ENCODE measurements at regions not wholly inside any gene's neighbourhood (a gene's known extent, or its start where the extent isn't known, plus 50 kb on each side); places are given as distances from the start of the nearest gene placed in this dataset.
"Not testable (repeated sequence)": the region's sequence is repeated elsewhere in the genome, so short reads cannot be mapped to it uniquely, and the experiment has no call there.

DNA sequence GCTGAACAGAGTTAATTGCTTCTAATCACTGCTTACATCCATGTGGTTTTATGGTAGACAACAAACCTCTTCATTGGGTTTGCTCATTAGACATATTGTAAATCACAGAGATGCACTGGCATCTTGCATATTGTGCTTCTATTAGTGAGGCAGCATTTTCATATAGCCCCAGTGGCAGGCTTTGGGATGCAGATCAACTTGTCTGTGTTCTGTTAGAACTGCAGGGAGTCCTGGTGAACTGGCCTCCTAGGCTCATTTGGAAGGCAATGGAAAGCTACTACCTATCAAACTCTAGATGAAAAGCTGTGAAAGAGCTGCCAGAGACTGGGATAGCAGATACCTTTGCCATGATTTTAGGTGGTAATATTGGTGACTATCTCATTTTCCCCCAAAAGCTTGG lies 108.8 kb downstream of the NAA11 start:
- DNase-seq (ENCODE audit: low spot score): no peak

DNA sequence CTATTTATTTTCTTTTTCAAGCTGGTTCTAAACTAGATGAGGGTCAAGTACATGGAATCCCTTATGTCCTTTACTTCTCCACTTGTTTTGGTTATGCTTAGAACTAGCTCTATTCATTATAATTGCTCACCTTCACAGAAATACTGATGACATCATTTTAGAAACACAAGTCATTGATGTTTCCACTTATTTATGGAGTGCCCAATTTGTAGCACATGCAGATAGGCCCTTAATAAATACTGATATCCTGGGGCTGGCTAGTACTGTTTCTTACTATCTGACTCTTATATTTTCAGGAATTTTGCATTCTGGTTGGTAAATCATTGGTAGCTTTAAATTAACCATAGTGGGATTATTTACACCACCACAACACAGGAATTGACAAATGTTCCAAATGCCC lies 112.2 kb downstream of the NAA11 start:
- DNase-seq (ENCODE audit: low spot score): no peak

DNA sequence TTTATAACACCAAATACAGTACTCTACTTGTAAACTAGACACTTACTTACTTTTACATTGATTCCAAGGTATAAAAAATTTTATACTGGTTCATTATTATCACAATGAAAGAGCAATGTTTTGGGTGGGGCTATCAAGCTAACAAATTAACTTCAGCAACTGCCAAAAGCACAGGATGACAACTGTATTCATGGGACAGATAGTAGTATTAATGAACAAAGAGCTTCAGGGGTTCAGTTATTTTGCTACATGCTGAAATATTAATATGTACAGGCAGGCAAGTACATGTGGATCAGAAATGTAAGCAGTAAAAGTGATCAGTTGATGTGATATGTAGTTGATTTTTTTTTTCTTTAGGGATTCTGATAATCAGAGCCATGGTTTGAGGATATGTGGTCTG lies 112.9 kb downstream of the NAA11 start:
- DNase-seq (ENCODE audit: low spot score): no peak

DNA sequence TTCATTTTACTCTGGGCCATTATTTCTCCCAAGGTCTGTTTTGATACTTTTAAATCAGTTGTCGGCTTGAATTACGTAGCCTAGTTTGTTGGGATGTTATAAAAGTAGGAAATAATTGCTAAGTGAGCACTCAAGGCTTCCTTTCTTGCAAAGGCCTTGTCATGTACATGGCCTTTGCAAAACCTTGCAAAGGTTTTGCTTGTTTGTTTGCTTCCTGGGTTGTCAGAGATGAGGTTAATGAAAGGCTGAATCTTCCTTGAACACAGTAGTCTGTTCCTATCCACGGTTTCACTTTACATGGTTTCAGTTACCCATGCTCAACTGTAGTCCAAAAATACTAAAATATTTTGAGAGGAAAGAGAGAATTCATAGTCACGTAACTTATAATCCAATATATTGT lies 113.5 kb downstream of the NAA11 start:
- no peak for DNase-seq (ENCODE audit: low spot score)

DNA sequence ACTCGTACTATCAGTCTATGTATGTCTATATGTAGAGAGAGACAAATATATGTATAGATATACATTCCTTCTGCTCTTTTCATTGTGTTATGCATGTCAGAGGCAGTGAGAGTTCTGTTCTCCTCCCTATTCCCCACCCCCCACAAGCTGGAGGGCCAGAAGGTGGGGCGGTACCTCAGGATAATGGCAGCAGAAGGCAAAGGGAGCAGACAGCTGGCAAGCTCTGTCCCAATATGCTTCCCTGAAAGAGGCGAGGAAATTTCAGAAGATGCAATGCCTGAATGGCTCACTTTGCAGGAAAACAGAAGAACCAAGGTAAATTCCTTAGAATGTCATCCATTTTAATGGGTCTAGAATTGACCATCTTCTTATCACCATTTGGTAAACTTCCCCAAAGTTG lies 114.4 kb downstream of the NAA11 start:
- no peak for DNase-seq (ENCODE audit: low spot score)

DNA sequence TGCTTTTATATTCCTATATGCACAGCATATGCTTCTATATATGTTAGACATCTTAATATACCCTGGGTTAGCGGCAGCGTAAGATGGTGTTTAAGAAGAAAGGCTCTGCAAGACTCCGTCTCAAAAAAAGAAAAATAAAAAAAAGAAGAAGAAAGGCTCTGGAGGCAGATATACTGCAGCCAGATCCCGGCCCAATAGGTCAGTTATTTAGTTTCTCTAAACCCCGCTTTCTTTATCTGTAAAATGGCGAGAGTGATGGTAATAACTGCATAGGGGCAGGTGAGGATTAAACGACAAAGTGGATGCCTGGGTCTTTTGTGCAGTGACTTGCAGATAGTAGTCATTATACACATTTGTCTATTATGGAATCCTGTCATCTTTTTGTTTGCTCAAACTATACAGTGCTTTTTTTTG lies 115.2 kb downstream of the NAA11 start:
- DNase-seq (ENCODE audit: low spot score): no peak

DNA sequence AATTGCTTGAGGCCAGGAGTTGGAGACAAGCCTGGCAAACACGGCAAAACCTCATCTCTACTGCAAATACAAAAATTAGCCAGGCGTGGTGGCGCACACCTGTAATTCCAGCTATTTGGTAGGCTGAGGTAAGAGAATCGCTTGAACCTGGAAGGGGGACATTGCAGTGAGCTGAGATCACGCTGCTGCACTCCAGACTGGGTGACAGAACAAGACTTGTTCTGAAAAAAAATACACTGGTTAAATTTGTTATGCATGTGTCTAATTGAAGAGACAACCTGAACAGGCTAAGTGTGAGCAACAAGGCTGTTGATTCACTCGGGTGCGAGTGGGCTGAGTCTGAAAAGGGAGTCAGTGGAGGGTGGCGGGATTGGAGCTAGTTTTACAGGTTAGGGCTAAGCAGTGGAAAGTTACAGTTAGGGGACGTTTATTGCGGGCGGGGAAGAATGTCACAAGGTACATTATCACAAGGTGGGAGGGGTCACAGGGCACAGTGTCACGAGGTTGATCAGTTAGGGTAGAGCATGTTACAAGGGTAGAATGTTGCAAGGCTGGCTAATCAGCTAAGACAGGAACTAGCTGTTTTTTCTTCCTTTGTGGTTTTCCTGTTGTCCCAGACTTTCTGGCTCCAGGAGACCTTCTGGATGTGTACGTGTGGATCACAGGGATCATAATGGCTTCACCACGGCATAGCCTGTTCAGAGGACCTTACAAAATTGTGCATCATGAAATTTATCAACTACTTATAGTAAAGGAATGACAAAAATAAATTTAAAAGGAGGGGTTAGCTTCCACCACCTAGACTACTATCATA lies 115.8 kb downstream of the NAA11 start:
- DNase-seq (ENCODE audit: low spot score): no peak

DNA sequence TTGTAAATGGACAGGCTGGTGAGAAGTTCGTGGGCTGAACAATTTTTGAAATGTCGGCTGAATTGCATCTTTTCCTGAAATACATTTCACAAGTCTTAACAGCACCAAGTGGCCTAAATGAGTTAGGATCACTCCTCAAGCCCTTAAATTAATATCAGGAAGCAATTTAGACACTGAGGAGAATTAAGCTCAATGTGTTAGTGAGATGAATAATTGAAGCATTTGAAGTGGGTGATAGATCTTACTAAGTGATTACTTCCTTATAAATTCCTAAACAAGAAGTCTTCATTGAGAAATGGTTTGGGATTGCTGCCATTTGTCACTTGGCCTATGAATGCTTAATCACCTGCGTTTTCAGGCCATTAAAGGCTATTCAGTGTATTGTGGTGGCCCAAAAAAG lies 116.8 kb downstream of the NAA11 start:
- no peak for DNase-seq (ENCODE audit: low spot score)

DNA sequence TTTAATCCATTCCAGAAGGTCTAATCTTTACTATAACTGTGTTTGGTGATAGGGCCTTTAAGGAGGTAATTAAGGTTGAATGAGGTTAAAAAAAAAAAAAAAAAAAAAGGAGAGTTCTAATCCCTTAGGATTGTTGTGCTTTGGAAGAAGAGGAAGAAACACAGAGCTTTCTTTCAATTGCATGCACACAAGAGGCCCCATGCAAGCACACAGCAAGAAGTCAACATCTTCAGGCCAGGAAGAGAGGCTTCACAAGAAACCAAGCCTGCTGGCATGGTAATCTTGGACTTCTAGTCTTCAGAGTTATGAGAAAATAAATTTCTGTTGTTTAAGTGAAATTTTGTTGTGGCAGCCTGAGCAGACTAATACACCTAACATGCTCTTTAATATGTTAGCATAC lies 118.6 kb downstream of the NAA11 start:
- no peak for DNase-seq (ENCODE audit: low spot score)

DNA sequence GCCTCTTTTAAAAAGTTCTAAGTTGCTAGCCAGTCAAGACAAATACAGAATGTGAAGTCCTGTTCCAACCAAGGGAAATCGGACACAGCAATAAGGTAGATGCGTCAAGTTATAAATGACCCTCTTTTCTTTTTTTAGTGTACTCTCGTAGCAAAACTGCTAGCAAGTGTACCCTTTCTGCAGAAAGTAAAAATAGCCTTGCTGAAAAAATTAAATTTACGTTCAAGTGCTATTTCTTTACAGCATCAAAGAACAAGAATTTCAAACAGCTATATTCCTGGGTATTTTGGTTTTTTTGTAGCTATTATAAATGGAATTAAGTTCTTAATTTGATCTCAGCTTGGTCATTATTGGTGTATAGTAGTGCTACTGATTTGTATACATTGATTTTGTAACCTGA lies 119.2 kb downstream of the NAA11 start:
- DNase-seq (ENCODE audit: low spot score): no peak

DNA sequence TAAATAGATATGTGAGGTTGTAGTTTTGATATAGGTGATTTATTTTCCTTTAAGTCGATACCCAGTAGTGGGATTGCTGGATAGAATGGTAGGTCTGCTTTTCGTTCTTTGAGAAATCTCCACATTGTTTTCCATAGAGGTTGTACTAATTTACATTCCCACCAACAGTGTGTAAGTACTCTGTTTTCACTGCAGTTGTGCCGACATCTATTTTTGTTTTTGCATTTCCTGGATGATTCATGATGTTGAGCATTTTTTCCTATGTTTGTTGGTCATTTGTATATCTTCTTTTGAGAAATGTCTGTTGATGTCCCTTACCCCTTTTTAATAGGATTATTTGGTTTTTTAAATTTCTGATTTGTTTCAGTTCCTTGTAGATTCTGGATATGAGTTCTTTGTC lies 120.7 kb downstream of the NAA11 start:
- no peak for DNase-seq (ENCODE audit: low spot score)

DNA sequence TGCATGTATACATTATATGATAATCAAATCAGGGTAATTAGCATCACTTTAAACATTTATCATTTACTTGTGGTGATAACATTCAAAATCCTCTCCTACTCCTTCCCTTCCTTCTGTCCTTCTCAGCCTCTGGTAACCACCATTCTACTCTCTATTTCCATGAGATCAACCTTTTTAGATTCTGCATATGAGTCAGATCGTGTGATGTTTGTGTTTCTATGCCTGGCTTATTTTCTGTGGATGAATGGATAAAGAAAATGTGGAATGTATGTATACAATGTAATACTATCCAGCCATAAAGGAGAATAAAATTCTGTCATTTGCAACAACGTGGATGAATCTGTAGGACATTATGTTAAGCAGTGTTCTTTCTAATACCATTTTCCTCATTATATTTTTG lies 123.9 kb downstream of the NAA11 start:
- no peak for DNase-seq (ENCODE audit: low spot score)

DNA sequence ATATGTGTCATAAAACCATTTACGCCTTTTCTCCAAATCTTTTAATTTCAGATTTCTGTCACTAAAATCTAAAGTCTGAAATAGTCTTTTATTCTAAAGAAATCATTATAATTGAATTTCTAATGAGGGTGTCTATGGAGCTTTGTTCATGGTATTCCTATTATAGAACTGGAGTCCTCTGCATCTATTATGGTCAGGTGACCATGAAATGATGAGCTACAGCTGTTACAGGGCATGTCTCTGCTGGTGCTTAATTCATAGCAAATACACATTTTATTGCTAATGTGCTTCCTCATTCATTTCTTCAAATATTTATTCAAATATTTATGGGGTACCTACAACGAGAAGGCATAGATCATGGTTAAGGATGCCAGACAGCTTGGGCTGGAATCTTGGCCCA lies 126.1 kb downstream of the NAA11 start:
- DNase-seq (ENCODE audit: low spot score): no peak

DNA sequence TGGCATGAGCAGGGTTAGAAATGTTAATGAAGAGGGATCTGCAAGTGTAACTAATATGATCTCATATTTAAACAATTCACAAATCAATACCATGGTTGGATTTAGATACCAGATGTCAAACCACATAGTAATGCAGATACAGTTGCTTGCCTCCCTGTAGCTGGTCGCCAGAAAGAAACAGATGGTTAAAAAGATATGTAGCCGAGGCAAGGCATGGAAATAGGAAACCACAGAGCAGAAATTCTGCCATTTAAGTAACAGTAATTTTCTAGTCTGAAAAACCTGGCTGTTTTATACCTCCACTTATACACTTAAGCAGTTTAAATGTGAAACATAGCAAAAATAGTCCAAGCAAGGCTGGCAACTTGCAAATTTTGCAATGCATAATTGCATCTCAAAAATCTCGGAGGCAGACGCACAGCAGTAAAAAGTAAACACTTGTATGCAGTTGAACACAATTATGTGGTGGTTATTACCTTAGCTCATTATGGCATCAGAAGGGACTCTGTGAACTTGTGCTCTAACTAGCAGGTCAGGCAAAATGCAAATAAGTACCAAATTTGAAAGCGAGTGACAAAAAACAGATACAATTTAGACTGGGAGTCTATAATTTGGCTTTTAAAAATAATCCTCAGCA lies 126.8 kb downstream of the NAA11 start:
- no peak for DNase-seq (ENCODE audit: low spot score)

DNA sequence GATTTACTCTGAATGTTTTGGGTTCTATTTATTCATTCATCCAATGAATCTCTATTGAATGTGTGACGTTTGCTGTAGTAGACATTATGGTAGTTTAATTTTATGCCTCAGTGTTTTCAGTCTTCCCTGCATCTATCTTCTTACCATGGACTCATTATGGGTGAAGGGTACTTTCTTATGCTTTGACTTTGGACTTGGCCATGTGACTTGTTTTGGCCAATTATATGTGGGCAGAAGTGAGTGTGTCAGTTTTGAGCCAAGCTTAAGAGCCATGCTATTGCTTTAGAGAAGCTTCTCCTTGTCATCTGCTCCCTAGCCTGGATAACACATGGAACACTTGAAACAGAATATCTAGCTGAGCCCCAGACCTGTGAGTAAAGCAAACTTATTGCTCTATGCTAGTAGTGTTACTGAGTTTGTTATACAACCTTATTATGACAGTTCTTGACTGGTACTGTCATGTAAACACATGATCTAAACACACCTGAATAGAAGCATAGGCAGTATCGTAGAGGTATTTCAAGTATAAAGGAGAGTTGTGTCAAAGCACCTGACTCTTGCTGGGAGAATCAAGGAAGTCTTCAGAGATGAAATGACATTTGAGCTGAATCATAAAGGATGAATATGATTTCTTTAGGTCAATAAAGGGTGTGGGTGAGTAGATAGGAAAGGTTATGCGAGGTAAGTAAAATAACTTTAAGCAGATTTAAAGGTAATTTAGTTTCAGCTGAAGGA lies 128.4 kb downstream of the NAA11 start:
- DNase-seq (ENCODE audit: low spot score): no peak

DNA sequence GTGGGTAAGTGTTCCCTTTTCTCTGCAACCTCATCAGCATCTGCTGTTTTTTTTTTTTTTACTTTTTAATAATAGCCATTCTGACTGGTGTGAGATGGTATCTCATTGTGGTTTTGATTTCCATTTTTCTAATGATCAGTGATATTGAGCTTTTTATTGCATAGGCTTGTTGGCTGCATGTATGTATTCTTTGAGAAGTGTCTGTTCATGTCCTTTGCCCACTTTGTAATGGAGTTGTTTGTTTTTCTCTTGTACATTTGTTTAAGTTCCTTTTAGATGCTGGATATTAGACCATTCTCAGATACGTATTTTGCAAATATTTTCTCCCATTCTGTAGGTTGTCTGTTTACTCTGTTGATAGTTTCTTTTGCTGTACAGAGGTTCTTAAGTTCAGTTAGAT lies 134.6 kb downstream of the NAA11 start:
- not testable (repeated sequence) for DNase-seq (ENCODE audit: low spot score)

DNA sequence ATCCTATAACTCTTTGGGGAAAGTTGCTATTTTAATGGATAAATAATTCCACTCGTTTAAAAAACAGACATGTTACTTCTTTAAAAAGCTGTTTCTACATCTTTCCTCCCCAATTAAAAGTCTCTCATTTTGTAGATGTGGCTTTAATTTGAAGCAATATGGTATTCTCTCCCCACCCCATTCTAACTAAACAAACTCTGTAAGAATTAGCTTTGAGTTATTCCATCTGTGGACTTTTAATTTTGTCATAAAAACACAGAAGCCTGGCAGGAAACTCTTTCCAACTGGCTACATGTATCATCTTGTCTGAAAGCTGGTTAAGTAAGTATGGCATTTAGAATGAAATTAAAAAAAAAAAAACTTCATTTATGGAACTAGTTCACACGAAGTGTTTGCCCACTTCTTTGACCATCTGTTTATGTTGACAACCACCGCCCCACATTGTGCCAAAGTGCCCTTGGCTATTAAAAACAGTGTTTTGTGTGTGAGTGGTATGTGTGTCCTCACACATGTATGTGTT lies 140.3 kb downstream of the NAA11 start:
- no peak for DNase-seq (ENCODE audit: low spot score)

DNA sequence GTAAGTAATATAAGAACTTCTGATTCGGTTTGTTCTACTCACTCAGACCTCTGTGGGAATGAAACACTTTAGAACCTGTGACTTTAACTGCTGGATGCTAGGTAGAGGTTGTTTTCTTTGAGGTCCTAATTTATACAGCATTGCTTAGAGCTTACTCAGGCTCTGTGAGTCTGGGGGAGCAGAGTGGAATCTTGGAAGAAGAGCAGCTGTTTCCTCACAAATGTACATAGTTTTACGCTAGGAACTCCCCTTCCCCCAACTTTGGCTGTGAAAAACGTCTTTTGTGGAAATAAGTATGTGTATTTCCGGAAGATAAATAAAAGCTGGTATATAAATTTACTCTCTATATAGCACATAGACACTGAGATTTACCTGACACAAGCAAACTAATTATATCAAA lies 141.4 kb downstream of the NAA11 start:
- DNase-seq (ENCODE audit: low spot score): no peak

DNA sequence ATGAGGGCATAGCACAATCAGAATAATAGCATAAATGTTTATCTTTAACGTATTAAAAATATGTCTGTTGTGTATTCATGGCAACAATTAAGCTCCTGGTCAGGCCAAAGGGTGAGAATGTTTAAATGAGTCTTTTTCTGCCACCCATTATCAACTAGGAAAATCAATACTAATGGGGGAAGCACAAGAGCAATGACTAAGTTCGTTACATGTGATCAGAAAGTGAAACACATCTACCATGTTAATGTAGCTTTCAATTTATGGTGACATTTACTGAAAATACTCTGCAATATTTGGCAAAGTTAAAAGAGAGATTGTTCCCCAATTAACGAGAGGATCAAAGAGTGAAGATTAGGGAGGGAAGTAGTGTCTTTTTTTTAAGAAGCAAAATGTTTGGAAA lies 143.7 kb downstream of the NAA11 start:
- no peak for DNase-seq (ENCODE audit: low spot score)

DNA sequence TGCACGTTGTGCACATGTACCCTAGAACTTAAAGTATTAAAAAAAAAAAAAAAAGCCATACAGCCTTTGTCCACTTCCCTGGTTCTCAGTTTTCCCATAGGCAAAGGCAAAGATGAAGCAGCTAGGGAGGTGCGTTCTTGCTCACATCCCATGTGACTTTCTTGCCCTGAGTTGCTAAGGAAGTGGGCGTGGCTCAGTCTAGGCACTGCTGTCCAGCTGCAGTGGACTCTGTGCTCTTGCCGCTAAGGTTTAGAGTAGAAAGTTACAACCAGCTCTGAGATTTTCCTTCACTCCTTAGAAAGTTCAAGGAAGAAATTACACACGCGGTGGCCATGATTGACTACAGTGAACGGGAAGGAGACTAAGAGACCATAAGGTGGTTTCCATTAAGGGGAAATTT lies 144.7 kb downstream of the NAA11 start:
- DNase-seq (ENCODE audit: low spot score): no peak

DNA sequence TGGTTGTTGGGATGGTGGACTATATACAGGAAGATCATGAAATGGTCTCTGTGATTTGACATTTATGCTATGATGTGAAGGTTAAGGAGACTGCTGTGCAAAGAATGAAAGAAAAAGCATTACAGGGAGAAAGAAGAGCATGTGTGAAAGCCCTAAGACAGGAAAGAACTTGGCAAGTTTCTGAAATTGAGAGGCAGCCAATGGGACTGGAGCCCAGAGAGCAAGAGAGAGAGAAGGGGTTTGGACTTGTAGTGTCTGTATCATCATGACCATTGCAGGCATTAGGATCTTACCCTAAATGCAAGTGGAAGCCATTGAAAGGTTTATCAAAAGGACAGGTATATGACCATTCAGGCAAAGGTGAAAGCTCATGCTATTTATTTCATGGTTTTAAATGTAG lies 147.1 kb downstream of the NAA11 start:
- no peak for DNase-seq (ENCODE audit: low spot score)

DNA sequence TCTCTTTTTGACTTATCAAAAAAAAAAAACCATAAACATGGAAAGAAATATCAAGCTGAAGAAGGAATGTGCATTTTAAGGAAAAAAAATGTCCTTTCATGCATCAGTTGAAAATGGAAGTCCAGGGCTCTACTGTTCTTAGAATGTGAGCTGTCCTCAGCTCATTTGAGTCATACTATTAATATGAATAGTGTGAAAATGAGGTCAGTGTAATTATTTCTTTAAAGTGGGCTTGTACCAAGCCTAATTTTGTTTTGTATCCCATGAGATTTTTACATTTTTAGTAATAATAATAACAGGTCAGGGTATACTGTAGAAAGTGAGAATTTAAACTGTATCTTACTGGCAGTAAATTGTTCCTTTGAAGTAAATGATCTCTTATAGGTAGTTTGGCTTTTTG lies 148.5 kb downstream of the NAA11 start:
- no peak for DNase-seq (ENCODE audit: low spot score)

DNA sequence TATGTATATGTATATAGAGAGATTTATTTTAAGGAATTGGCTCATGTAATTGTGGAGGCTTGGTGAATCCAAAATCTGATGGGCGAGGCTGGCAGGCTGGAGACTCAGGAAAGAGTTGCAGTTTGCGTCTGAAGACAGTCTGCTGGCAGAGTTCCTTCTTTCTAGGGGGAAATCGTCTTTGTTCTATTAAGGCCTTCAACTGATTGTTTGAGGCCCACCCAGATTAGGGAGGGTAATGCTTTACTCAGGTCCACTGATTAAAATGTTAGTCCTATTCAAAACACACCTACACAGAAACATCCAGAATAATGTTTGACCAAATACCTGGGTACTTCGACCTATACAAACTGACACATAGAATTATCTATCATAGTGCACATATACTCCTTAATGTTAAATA lies 149.5 kb downstream of the NAA11 start:
- no peak for DNase-seq (ENCODE audit: low spot score)

Measured in GM03348 (cell line).